Natural killer cell (primary cell): ENCODE measurements at regions not wholly inside any gene's neighbourhood (a gene's known extent, or its start where the extent isn't known, plus 50 kb on each side); places are given as distances from the start of the nearest gene placed in this dataset.
"Not testable (repeated sequence)": the region's sequence is repeated elsewhere in the genome, so short reads cannot be mapped to it uniquely, and the experiment has no call there.

Experiments
- ATAC-seq, 3 donors: fragments of 150-1000 bp in 2 of 3; fragments of 200-7000 bp in 1 of 3; cut with Tn5 transposase; 1 replicate in 1 of 3; 2 replicates in 2 of 3; pipeline ENCODE4 v1.10.0; 2021; ENCODE audit warnings: mild to moderate bottlenecking in 2 of 3, moderate library complexity in 2 of 3
- DNase-seq, 2 donors: peaks; one replicate each; pipeline versions ENCODE4 v3.0.0 to v3.0.0-alpha.2; 2013 to 2021; ENCODE audit warnings: mixed read lengths in 1 of 2
- H3K27ac ChIP-seq: one replicate; pipeline ENCODE4 v1.5.1; 2013; ENCODE audit warnings: mild to moderate bottlenecking, low read length
- H3K27me3 ChIP-seq: one replicate; pipeline ENCODE4 v1.6.1; 2013; ENCODE audit warnings: low read length; ENCODE audit not compliant: control insufficient read depth, insufficient read depth
- H3K36me3 ChIP-seq: one replicate; pipeline ENCODE4 v1.6.1; 2013; ENCODE audit warnings: low read length; ENCODE audit not compliant: control insufficient read depth, insufficient read depth
- H3K4me1 ChIP-seq: one replicate; pipeline ENCODE4 v1.6.1; 2013; ENCODE audit warnings: low read length; ENCODE audit not compliant: control insufficient read depth, insufficient read depth
- H3K4me3 ChIP-seq: one replicate; pipeline ENCODE4 v1.5.1; 2013; ENCODE audit warnings: low read length
- H3K9me3 ChIP-seq: one replicate; pipeline ENCODE4 v1.6.1; 2013; ENCODE audit warnings: low read length; ENCODE audit not compliant: control insufficient read depth, insufficient read depth
- H3K27ac Mint-ChIP-seq, 2 donors: one replicate each; pipeline ENCODE4 v1.8.0; 2022; ENCODE audit warnings: mild to moderate bottlenecking in 2 of 2, mixed read lengths in 2 of 2, moderate library complexity in 1 of 2
- H3K27me3 Mint-ChIP-seq, 2 donors: one replicate each; pipeline ENCODE4 v1.8.0; 2022; ENCODE audit warnings: low read depth in 2 of 2, mixed read lengths in 2 of 2
- H3K36me3 Mint-ChIP-seq: one replicate; pipeline ENCODE4 v1.8.0; 2022; ENCODE audit warnings: mixed read lengths
- H3K4me1 Mint-ChIP-seq, 2 donors: one replicate each; pipeline ENCODE4 v1.8.0; 2022; ENCODE audit warnings: mixed read lengths in 2 of 2
- H3K4me3 Mint-ChIP-seq: one replicate; pipeline ENCODE4 v1.8.0; 2022; ENCODE audit warnings: mild to moderate bottlenecking, moderate library complexity, mixed read lengths
- H3K9me3 Mint-ChIP-seq, 2 donors: one replicate each; pipeline ENCODE4 v1.8.0; 2022; ENCODE audit warnings: mixed read lengths in 2 of 2
- CTCF ChIP-seq: fragments of 200-600 bp; IDR thresholded peaks from one replicate; pipeline ENCODE4 v1.8.0; 2022; ENCODE audit warnings: antibody characterized with exemption
- WGBS: methylation state at CpG from one replicate; pipeline ENCODE4 v1.1.7; 2013; ENCODE audit warnings: missing lambda C conversion rate; ENCODE audit not compliant: insufficient coverage; 5-methylcytosine and 5-hydroxymethylcytosine counted together
- intact Hi-C: fragments of 100-400 bp; cut with micrococcal nuclease; formaldehyde crosslinking; loops from one replicate; pipeline ENCODE4 v1.14.2; 2022

- no peak overlapping the region for H3K27ac Mint-ChIP-seq
- DNase-seq, result peak in 1 of 2 donors; percentile 12
- TF ChIP-seq CTCF, result no peak
Observed at GRCh38 chr5:108687595-108688200, 60.0 kb upstream of the FER start.

GRCh38 chr5:108686676-108687075 lies 61.0 kb upstream of the FER start:
- no peak for ATAC-seq
- Histone ChIP-seq H3K36me3 (no peaks in the 10 kb centered on the region), H3K27ac (no peak overlapping the region), H3K4me3 (no peak overlapping the region), H3K9me3 (no peaks in the 10 kb centered on the region), H3K4me1 (no peaks in the 10 kb centered on the region), H3K27me3 (no peaks in the 10 kb centered on the region)
- no peak overlapping the region for H3K4me3 Mint-ChIP-seq
- H3K9me3 Mint-ChIP-seq, result no peaks in the 10 kb centered on the region
- no peak for DNase-seq
- intact Hi-C loops, result loop anchor here (10.0 kb wide), 1 partner anchor 408 kb away; no protein-coding TSS in a partner anchor
- H3K27me3 Mint-ChIP-seq, result no peaks in the 10 kb centered on the region
- TF ChIP-seq CTCF, result no peak
- H3K4me1 Mint-ChIP-seq, result no peaks in the 10 kb centered on the region
- H3K36me3 Mint-ChIP-seq, result no peaks in the 10 kb centered on the region
- no CpG with 5 or more reads among the region's 1 CpG for WGBS
- H3K27ac Mint-ChIP-seq, result no peak overlapping the region

More at GRCh38 chr5:108687595-108688200, 60.0 kb upstream of the FER start:
- H3K36me3 ChIP-seq, result no peaks in the 10 kb centered on the region
- no peaks in the 10 kb centered on the region for H3K36me3 Mint-ChIP-seq
- no peaks in the 10 kb centered on the region for H3K9me3 ChIP-seq
- 36% methylated on average over 1 of the region's 2 CpGs for WGBS
- H3K27me3 Mint-ChIP-seq, result no peaks in the 10 kb centered on the region
- no peak overlapping the region for H3K4me3 ChIP-seq
- H3K4me1 Mint-ChIP-seq, result no peaks in the 10 kb centered on the region
- no peaks in the 10 kb centered on the region for H3K4me1 ChIP-seq
- intact Hi-C loops, result loop anchor here (10.0 kb wide), 1 partner anchor 407 kb away; no protein-coding TSS in a partner anchor
- no peaks in the 10 kb centered on the region for H3K9me3 Mint-ChIP-seq
- no peaks in the 10 kb centered on the region for H3K27me3 ChIP-seq
- no peak overlapping the region for H3K27ac ChIP-seq
- H3K4me3 Mint-ChIP-seq, result no peak overlapping the region
- ATAC-seq, result no peak

- not testable (repeated sequence) for H3K4me1 ChIP-seq, H3K9me3 Mint-ChIP-seq, H3K36me3 ChIP-seq, H3K36me3 Mint-ChIP-seq, H3K27ac Mint-ChIP-seq, DNase-seq, H3K27me3 Mint-ChIP-seq, H3K4me3 ChIP-seq, H3K4me1 Mint-ChIP-seq, H3K9me3 ChIP-seq, H3K27ac ChIP-seq, H3K27me3 ChIP-seq, H3K4me3 Mint-ChIP-seq
- 70% methylated on average over 19 of the region's 19 CpGs for WGBS
- ATAC-seq, result peak in 1 of 3 donors; percentile 57
- intact Hi-C loops, result loop anchor here (10.0 kb wide), 1 partner anchor 409 kb away; no protein-coding TSS in a partner anchor
Observed at GRCh38 chr5:108685448-108686216, 62.1 kb upstream of the FER start.

GRCh38 chr5:108681079-108681921 lies 66.4 kb upstream of the FER start:
- DNase-seq, result peak in 1 of 2 donors; percentile 71

More at GRCh38 chr5:108681079-108681921, 66.4 kb upstream of the FER start:
- TF ChIP-seq CTCF, result peak; percentile 71
- H3K9me3 Mint-ChIP-seq, result no peaks in the 10 kb centered on the region
- no peak overlapping the region for H3K4me3 Mint-ChIP-seq
- H3K36me3 Mint-ChIP-seq, result no peaks in the 10 kb centered on the region
- H3K27me3 ChIP-seq, result no peaks in the 10 kb centered on the region
- no peak overlapping the region for H3K27ac Mint-ChIP-seq
- H3K9me3 ChIP-seq, result no peaks in the 10 kb centered on the region
- no peaks in the 10 kb centered on the region for H3K4me1 ChIP-seq
- WGBS, result 29% methylated on average over 5 of the region's 5 CpGs
- no peak overlapping the region for H3K27ac ChIP-seq
- no peak overlapping the region for H3K4me3 ChIP-seq
- H3K27me3 Mint-ChIP-seq, result no peaks in the 10 kb centered on the region
- H3K4me1 Mint-ChIP-seq, result no peaks in the 10 kb centered on the region
- ATAC-seq, result peak; percentile 79 to 89 (median 88)
- no peaks in the 10 kb centered on the region for H3K36me3 ChIP-seq
- intact Hi-C loops, result loop anchor here (1.0 to 10.0 kb wide), 3 partner anchors 66 to 757 kb away; partner anchors contain the start of gene FER
